ENCODE measurements at regions not wholly inside any gene's neighbourhood (a gene's known extent, or its start where the extent isn't known, plus 50 kb on each side); places are given as distances from the start of the nearest gene placed in this dataset.
A peak's percentile ranks its signal among the peaks of the same experiment; 100 is the strongest.

DNA sequence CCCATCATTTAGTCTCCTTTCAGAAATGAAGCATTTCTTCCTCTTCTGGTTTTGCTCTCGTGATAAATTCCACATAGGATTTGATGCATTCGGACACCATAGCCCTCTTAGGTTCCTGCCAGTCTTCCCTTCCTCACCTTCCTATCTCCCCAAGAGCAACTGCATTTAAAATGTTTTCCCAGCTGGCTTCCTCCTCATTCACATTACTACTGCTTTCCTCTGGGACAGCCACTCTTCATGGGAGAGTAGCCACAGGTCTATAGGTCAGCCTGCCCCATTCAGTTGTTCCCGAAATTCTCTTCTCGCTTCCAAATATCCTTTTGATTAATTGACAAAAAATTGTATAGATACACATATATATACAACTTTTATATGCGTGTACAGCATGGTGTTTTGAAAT, 214.2 kb upstream of the PDE10A start:
- no peaks in the 10 kb centered on the region for H3K4me1 ChIP-seq (ENCODE audit: control insufficient read depth in 4 of 4, insufficient read depth in 4 of 4, low read length in 3 of 4)
- no peak for TF ChIP-seq YY1 (IDR thresholded peaks at IDR 0.05)
- TF ChIP-seq, protein P1, sequence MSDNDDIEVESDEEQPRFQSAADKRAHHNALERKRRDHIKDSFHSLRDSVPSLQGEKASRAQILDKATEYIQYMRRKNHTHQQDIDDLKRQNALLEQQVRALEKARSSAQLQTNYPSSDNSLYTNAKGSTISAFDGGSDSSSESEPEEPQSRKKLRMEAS (IDR thresholded peaks at IDR 0.05) = no peak
- no peak for TF ChIP-seq JUND (IDR thresholded peaks at IDR 0.05)
- TF ChIP-seq TAF1 (conservative IDR thresholded peaks at IDR 0.05) = no peak
- TF ChIP-seq HNF4G (IDR thresholded peaks at IDR 0.05) = no peak
- no peak for TF ChIP-seq SP1 (IDR thresholded peaks at IDR 0.05)
- no peak for TF ChIP-seq HNF4A (conservative IDR thresholded peaks at IDR 0.05)
- TF ChIP-seq, protein P2, sequence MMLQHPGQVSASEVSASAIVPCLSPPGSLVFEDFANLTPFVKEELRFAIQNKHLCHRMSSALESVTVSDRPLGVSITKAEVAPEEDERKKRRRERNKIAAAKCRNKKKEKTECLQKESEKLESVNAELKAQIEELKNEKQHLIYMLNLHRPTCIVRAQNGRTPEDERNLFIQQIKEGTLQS (IDR thresholded peaks at IDR 0.05) = no peak
- H3K4me3 ChIP-seq (ENCODE audit: low read depth in 1 of 3, low read length in 3 of 3) = no peak overlapping the region
- no peak for DNase-seq (ENCODE audit: low spot score)
- H3K9ac ChIP-seq (ENCODE audit: low read depth in 1 of 2, low read length in 2 of 2) = no peak overlapping the region
- H3K36me3 ChIP-seq (ENCODE audit: control insufficient read depth in 4 of 4, insufficient read depth in 3 of 4, low read depth in 1 of 4, low read length in 3 of 4) = no peaks in the 10 kb centered on the region
- 74% methylated on average over 5 of the region's 5 CpGs for WGBS
- no peak overlapping the region for H3K27ac ChIP-seq (ENCODE audit: low read depth in 1 of 2, low read length in 2 of 2)
- H3K9me3 ChIP-seq (ENCODE audit: control insufficient read depth in 4 of 4, low read length in 3 of 4) = no peaks in the 10 kb centered on the region
- peaks cover 0 to 2% (median under 1%) of the 10 kb centered on the region in 4 donors for H3K27me3 ChIP-seq (ENCODE audit: control insufficient read depth in 4 of 4, insufficient read depth in 4 of 4, low read length in 3 of 4)

DNA sequence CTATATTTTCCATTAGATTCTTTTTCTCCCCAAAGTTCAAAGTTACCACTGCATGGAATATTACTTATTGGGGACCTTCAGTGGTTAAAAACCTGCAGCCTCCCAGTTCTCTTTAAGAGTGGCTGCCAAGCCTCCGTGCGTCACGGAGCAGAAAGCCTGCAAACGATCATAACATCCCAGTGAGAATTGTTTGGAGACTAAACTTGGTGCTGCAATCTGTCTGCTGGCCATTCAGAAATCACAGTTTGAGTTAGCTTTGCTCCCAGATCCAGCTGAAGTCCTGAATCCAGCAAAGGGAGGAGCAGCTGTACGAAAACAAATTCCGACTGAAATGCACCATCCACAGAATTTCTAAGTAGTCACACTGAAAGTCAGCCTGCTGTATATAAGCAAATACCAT, 213.5 kb upstream of the PDE10A start:
- no peaks in the 10 kb centered on the region for H3K9me3 ChIP-seq (ENCODE audit: control insufficient read depth in 4 of 4, low read length in 3 of 4)
- no peak for DNase-seq (ENCODE audit: low spot score)
- no peaks in the 10 kb centered on the region for H3K4me1 ChIP-seq (ENCODE audit: control insufficient read depth in 4 of 4, insufficient read depth in 4 of 4, low read length in 3 of 4)
- H3K27me3 ChIP-seq (ENCODE audit: control insufficient read depth in 4 of 4, insufficient read depth in 4 of 4, low read length in 3 of 4) = peaks cover 0 to 2% (median 1%) of the 10 kb centered on the region in 4 donors
- H3K4me3 ChIP-seq (ENCODE audit: low read depth in 1 of 3, low read length in 3 of 3) = no peak overlapping the region
- 12% methylated on average over 6 of the region's 6 CpGs for whole genome bisulfite sequencing
- no peaks in the 10 kb centered on the region for H3K36me3 ChIP-seq (ENCODE audit: control insufficient read depth in 4 of 4, insufficient read depth in 3 of 4, low read depth in 1 of 4, low read length in 3 of 4)
- H3K27ac ChIP-seq (ENCODE audit: low read depth in 1 of 2, low read length in 2 of 2) = no peak overlapping the region
- no peak overlapping the region for H3K9ac ChIP-seq (ENCODE audit: low read depth in 1 of 2, low read length in 2 of 2)
- TF ChIP-seq HNF4A (conservative IDR thresholded peaks at IDR 0.05) (peak in 1 of 2 donors; percentile 37), FOXA1 (IDR thresholded peaks at IDR 0.05) (no peak), FOXA2 (IDR thresholded peaks at IDR 0.05) (no peak), HNF4G (IDR thresholded peaks at IDR 0.05) (no peak), TAF1 (conservative IDR thresholded peaks at IDR 0.05) (no peak), RXRA (IDR thresholded peaks at IDR 0.05) (peak in 1 of 2 donors; percentile 20), GABPA (IDR thresholded peaks at IDR 0.05 in 1 of 2, conservative IDR thresholded peaks at IDR 0.05 in 1 of 2) (no peak), EGR1 (IDR thresholded peaks at IDR 0.05; ENCODE audit: low read depth in 2 of 2) (no peak), RAD21 (IDR thresholded peaks at IDR 0.05) (no peak), NR2F2 (IDR thresholded peaks at IDR 0.05) (no peak), YY1 (IDR thresholded peaks at IDR 0.05) (peak; percentile 24), SP1 (IDR thresholded peaks at IDR 0.05) (no peak), JUND (IDR thresholded peaks at IDR 0.05) (no peak)
- TF ChIP-seq, protein P3, sequence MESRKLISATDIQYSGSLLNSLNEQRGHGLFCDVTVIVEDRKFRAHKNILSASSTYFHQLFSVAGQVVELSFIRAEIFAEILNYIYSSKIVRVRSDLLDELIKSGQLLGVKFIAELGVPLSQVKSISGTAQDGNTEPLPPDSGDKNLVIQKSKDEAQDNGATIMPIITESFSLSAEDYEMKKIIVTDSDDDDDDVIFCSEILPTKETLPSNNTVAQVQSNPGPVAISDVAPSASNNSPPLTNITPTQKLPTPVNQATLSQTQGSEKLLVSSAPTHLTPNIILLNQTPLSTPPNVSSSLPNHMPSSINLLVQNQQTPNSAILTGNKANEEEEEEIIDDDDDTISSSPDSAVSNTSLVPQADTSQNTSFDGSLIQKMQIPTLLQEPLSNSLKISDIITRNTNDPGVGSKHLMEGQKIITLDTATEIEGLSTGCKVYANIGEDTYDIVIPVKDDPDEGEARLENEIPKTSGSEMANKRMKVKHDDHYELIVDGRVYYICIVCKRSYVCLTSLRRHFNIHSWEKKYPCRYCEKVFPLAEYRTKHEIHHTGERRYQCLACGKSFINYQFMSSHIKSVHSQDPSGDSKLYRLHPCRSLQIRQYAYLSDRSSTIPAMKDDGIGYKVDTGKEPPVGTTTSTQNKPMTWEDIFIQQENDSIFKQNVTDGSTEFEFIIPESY (IDR thresholded peaks at IDR 0.05) = no peak
- TF ChIP-seq, protein P2 (IDR thresholded peaks at IDR 0.05) = no peak
- TF ChIP-seq, protein P4, sequence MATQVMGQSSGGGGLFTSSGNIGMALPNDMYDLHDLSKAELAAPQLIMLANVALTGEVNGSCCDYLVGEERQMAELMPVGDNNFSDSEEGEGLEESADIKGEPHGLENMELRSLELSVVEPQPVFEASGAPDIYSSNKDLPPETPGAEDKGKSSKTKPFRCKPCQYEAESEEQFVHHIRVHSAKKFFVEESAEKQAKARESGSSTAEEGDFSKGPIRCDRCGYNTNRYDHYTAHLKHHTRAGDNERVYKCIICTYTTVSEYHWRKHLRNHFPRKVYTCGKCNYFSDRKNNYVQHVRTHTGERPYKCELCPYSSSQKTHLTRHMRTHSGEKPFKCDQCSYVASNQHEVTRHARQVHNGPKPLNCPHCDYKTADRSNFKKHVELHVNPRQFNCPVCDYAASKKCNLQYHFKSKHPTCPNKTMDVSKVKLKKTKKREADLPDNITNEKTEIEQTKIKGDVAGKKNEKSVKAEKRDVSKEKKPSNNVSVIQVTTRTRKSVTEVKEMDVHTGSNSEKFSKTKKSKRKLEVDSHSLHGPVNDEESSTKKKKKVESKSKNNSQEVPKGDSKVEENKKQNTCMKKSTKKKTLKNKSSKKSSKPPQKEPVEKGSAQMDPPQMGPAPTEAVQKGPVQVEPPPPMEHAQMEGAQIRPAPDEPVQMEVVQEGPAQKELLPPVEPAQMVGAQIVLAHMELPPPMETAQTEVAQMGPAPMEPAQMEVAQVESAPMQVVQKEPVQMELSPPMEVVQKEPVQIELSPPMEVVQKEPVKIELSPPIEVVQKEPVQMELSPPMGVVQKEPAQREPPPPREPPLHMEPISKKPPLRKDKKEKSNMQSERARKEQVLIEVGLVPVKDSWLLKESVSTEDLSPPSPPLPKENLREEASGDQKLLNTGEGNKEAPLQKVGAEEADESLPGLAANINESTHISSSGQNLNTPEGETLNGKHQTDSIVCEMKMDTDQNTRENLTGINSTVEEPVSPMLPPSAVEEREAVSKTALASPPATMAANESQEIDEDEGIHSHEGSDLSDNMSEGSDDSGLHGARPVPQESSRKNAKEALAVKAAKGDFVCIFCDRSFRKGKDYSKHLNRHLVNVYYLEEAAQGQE (IDR thresholded peaks at IDR 0.05) = peak; percentile 33
- TF ChIP-seq, protein P1 (IDR thresholded peaks at IDR 0.05) = no peak
- TF ChIP-seq, protein P5, sequence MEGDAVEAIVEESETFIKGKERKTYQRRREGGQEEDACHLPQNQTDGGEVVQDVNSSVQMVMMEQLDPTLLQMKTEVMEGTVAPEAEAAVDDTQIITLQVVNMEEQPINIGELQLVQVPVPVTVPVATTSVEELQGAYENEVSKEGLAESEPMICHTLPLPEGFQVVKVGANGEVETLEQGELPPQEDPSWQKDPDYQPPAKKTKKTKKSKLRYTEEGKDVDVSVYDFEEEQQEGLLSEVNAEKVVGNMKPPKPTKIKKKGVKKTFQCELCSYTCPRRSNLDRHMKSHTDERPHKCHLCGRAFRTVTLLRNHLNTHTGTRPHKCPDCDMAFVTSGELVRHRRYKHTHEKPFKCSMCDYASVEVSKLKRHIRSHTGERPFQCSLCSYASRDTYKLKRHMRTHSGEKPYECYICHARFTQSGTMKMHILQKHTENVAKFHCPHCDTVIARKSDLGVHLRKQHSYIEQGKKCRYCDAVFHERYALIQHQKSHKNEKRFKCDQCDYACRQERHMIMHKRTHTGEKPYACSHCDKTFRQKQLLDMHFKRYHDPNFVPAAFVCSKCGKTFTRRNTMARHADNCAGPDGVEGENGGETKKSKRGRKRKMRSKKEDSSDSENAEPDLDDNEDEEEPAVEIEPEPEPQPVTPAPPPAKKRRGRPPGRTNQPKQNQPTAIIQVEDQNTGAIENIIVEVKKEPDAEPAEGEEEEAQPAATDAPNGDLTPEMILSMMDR (IDR thresholded peaks at IDR 0.05; ENCODE audit: low read depth, low read length, missing input control) = no peak
